GM18502 (cell line): ENCODE measurements at regions not wholly inside any gene's neighbourhood (a gene's known extent, or its start where the extent isn't known, plus 50 kb on each side); places are given as distances from the start of the nearest gene placed in this dataset.
"Not testable (repeated sequence)": the region's sequence is repeated elsewhere in the genome, so short reads cannot be mapped to it uniquely, and the experiment has no call there.

Experiments
- ATAC-seq: cut with Tn5 transposase; IDR thresholded peaks from one replicate; pipeline ENCODE4 v1.9.1; 2021; ENCODE audit warnings: mild to moderate bottlenecking; ENCODE audit not compliant: unreplicated experiment, poor library complexity

GRCh38 chr5:19058216-19058615, 929.8 kb downstream of the CDH18 start:
- ATAC-seq, result no peak

- ATAC-seq, result no peak
These were observed 923.9 kb downstream of the CDH18 start for GRCh38 chr5:19064094-19064493.

GRCh38 chr5:19067741-19068140, 920.3 kb downstream of the CDH18 start:
- no peak for ATAC-seq

- ATAC-seq, result no peak
These were observed 889.6 kb downstream of the CDH18 start for GRCh38 chr5:19098434-19098833.

GRCh38 chr5:19099195-19099594, 888.8 kb downstream of the CDH18 start:
- ATAC-seq, result no peak

GRCh38 chr5:19104948-19105347, 883.1 kb downstream of the CDH18 start:
- ATAC-seq, result no peak

GRCh38 chr5:19122923-19123322, 865.1 kb downstream of the CDH18 start:
- no peak for ATAC-seq

GRCh38 chr5:19125956-19126713, 861.9 kb downstream of the CDH18 start:
- ATAC-seq, result no peak

- no peak for ATAC-seq
These were observed 847.7 kb downstream of the CDH18 start for GRCh38 chr5:19140276-19140675.

- not testable (repeated sequence) for ATAC-seq
These were observed 846.0 kb downstream of the CDH18 start for GRCh38 chr5:19141937-19142524.

- not testable (repeated sequence) for ATAC-seq
These were observed 845.1 kb downstream of the CDH18 start for GRCh38 chr5:19142713-19143414.

- ATAC-seq, result no peak
These were observed 844.1 kb downstream of the CDH18 start for GRCh38 chr5:19143935-19144334.

GRCh38 chr5:19169426-19169825, 818.6 kb downstream of the CDH18 start:
- no peak for ATAC-seq

- ATAC-seq, result no peak
These were observed 815.0 kb downstream of the CDH18 start for GRCh38 chr5:19172926-19173470.

GRCh38 chr5:19175776-19176570, 812.0 kb downstream of the CDH18 start:
- ATAC-seq, result no peak

GRCh38 chr5:19179571-19179970, 808.4 kb downstream of the CDH18 start:
- ATAC-seq, result no peak

GRCh38 chr5:19189176-19189575, 798.8 kb downstream of the CDH18 start:
- ATAC-seq, result no peak

- no peak for ATAC-seq
These were observed 794.4 kb downstream of the CDH18 start for GRCh38 chr5:19193631-19194030.

GRCh38 chr5:19196631-19197030, 791.4 kb downstream of the CDH18 start:
- no peak for ATAC-seq

- ATAC-seq, result no peak
These were observed 787.7 kb downstream of the CDH18 start for GRCh38 chr5:19200251-19200650.
